Activated CD4-positive, alpha-beta T cell treated with anti-CD3 and anti-CD28 coated beads, Interleukin-2, amount 10 ng/mL, durations not matched to agents 7 days and 5 days (primary cell): ENCODE measurements at regions not wholly inside any gene's neighbourhood (a gene's known extent, or its start where the extent isn't known, plus 50 kb on each side); places are given as distances from the start of the nearest gene placed in this dataset.
"Not testable (repeated sequence)": the region's sequence is repeated elsewhere in the genome, so short reads cannot be mapped to it uniquely, and the experiment has no call there.

ENCODE experiments used
- CTCF ChIA-PET: fragments of 350-600 bp; sonication (Branson Sonifier 250); formaldehyde crosslinking; loops from one replicate; lab custom pipeline; 2021; ENCODE audit warnings: antibody characterized with exemption; lab: Charles Lee
- POLR2A ChIA-PET: fragments of 350-600 bp; sonication (Branson Sonifier 250); formaldehyde crosslinking; loops from one replicate; lab custom pipeline; 2021; ENCODE audit warnings: antibody characterized with exemption; lab: Charles Lee
- DNase-seq: peaks from one replicate; pipeline ENCODE4 v3.0.0-alpha.2; 2020
- H3K27ac Mint-ChIP-seq: one replicate; pipeline ENCODE4 v1.8.0; 2021; ENCODE audit warnings: mild to moderate bottlenecking, moderate library complexity, mixed read lengths
- H3K27me3 Mint-ChIP-seq: one replicate; pipeline ENCODE4 v1.8.0; 2021; ENCODE audit warnings: mixed read lengths
- H3K36me3 Mint-ChIP-seq: one replicate; pipeline ENCODE4 v1.8.0; 2021; ENCODE audit warnings: low read depth, mixed read lengths
- H3K4me1 Mint-ChIP-seq: one replicate; pipeline ENCODE4 v1.8.0; 2021; ENCODE audit warnings: mixed read lengths
- H3K4me3 Mint-ChIP-seq: one replicate; pipeline ENCODE4 v1.8.0; 2021; ENCODE audit warnings: mild to moderate bottlenecking, moderate library complexity, mixed read lengths
- H3K9me3 Mint-ChIP-seq: one replicate; pipeline ENCODE4 v1.8.0; 2021; ENCODE audit warnings: mixed read lengths

GRCh38 chr10:129056734-129057689 lies 410.0 kb upstream of the MGMT start:
- peaks cover 35% of the 10 kb centered on the region for H3K4me1 Mint-ChIP-seq
- peak overlapping the region; percentile 80 for H3K27ac Mint-ChIP-seq
- ChIA-PET CTCF (no interaction called here), POLR2A (no interaction called here)
- H3K4me3 Mint-ChIP-seq = peak overlapping the region; percentile 45
- no peaks in the 10 kb centered on the region for H3K36me3 Mint-ChIP-seq
- DNase-seq = no peak
- peaks cover 20% of the 10 kb centered on the region for H3K27me3 Mint-ChIP-seq
- H3K9me3 Mint-ChIP-seq = no peaks in the 10 kb centered on the region

DNA sequence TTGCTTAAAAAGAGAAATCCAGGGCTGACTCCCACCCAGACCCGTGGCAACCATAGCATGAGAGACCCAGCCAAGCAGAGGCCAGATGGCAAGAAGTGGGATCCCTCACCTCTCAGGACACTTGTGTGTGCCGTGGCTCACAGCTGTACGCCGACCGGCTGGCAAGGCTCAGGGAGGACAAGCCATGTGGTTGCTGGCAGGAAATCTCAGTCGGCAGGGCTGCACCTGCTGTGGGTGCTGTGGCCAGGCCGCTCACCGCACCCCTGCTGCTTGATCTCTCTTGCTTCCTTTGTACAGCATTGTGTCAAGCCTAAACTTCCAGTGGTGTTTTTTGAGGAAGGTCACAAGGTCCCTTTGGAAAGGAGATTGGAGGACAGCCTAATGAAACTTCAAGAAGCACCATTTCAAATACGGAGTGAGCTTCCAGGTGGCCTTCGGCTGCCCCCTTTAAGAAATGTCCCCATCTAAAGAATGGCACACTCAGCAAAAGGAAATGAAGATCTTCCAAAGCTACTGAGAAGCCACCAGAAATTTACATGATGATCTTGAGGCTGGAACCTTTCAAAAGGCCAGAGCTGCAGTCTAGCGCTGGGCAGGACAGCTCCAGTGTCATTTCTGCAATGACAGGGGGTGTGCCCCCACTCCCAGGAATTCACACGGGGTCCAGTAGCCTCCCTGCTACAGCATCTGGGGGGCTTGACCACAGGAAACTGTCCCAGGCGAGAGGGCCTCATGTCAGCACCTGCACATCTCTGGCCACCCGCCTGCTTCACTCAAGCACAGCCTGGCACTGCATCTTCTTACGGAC lies 409.0 kb upstream of the MGMT start:
- Mint-ChIP-seq H3K4me3 (peak overlapping the region; percentile 45), H3K36me3 (no peaks in the 10 kb centered on the region), H3K9me3 (no peaks in the 10 kb centered on the region), H3K4me1 (peaks cover 35% of the 10 kb centered on the region), H3K27me3 (peaks cover 16% of the 10 kb centered on the region), H3K27ac (peak overlapping the region; percentile 80)
- CTCF ChIA-PET = no interaction called here
- DNase-seq = peak; percentile 80
- POLR2A ChIA-PET = interaction anchor here (0.6 kb wide), 1 partner anchor 21 kb away, joined by 3 read pairs; no protein-coding TSS in a partner anchor

DNA sequence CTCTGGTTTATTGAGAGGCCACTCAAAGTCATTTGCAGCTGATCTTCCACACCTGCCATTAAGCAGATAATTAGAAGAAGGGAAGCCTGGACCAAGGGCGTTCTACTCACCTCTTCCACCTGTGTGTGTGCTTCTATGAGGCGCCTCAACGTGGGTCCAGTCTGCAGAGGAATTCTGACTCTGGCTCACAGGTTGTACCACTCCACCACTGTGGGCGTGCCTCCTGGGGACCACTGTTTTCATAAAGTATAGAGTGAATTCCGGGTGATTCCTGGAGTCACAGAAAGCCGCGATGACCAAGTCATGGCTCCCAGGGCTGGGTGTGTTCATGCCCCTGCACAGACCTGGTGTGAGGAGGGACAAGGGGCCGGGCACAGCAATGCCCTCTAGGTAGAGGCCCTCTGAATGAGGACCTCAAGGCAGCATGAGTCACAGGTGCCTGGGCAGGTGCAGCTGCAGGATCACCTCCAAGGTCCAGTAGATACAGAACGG lies 408.3 kb upstream of the MGMT start:
- Mint-ChIP-seq H3K4me3 (no peak overlapping the region), H3K4me1 (peaks cover 35% of the 10 kb centered on the region), H3K9me3 (no peaks in the 10 kb centered on the region), H3K36me3 (no peaks in the 10 kb centered on the region), H3K27me3 (peaks cover 21% of the 10 kb centered on the region), H3K27ac (peak overlapping the region; percentile 31)
- ChIA-PET CTCF (no interaction called here), POLR2A (no interaction called here)
- DNase-seq = no peak

DNA sequence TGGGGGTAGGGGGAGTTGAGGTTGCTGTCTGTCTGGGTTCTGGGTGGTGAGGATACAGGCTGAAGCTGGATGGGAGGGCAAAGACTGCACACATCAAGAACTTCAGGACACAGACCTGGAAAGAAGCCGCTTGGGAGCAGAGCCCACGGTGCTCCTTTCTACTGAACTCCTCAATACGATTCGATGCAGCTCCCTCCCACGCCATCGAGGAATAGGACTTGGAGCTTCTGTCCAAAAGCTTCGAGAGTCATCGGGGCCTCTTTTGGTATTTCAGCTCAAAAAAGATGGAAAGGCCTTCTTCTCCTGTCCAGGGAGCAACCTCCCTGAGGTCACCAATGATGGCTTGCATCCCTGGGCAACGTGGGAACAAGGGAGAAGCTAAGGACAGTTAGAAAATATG lies 407.1 kb upstream of the MGMT start:
- no peak overlapping the region for H3K4me3 Mint-ChIP-seq
- peaks cover 30% of the 10 kb centered on the region for H3K27me3 Mint-ChIP-seq
- H3K27ac Mint-ChIP-seq = no peak overlapping the region
- no peak for DNase-seq
- POLR2A ChIA-PET = no interaction called here
- H3K36me3 Mint-ChIP-seq = no peaks in the 10 kb centered on the region
- H3K4me1 Mint-ChIP-seq = peaks cover 35% of the 10 kb centered on the region
- no peaks in the 10 kb centered on the region for H3K9me3 Mint-ChIP-seq
- CTCF ChIA-PET = no interaction called here

- POLR2A ChIA-PET = no interaction called here
- H3K27me3 Mint-ChIP-seq = peaks cover 38% of the 10 kb centered on the region
- no peak overlapping the region for H3K4me3 Mint-ChIP-seq
- no peaks in the 10 kb centered on the region for H3K9me3 Mint-ChIP-seq
- H3K4me1 Mint-ChIP-seq = peaks cover 15% of the 10 kb centered on the region
- no peaks in the 10 kb centered on the region for H3K36me3 Mint-ChIP-seq
- CTCF ChIA-PET = no interaction called here
- DNase-seq = no peak
- no peak overlapping the region for H3K27ac Mint-ChIP-seq
These were observed 403.8 kb upstream of the MGMT start for GRCh38 chr10:129063212-129063611.

- CTCF ChIA-PET = no interaction called here
- Mint-ChIP-seq H3K27ac (no peak overlapping the region), H3K4me3 (no peak overlapping the region), H3K4me1 (peaks cover 8% of the 10 kb centered on the region), H3K27me3 (peaks cover 38% of the 10 kb centered on the region), H3K9me3 (no peaks in the 10 kb centered on the region), H3K36me3 (no peaks in the 10 kb centered on the region)
- DNase-seq = no peak
- POLR2A ChIA-PET = no interaction called here
These were observed 403.2 kb upstream of the MGMT start for GRCh38 chr10:129063877-129064276.

GRCh38 chr10:129066529-129066928 lies 400.5 kb upstream of the MGMT start:
- H3K27ac Mint-ChIP-seq, POLR2A ChIA-PET, H3K36me3 Mint-ChIP-seq, H3K9me3 Mint-ChIP-seq, DNase-seq, H3K4me1 Mint-ChIP-seq, H3K4me3 Mint-ChIP-seq: not testable (repeated sequence)
- peaks cover 27% of the 10 kb centered on the region for H3K27me3 Mint-ChIP-seq
- CTCF ChIA-PET = interaction anchor here (0.7 kb wide), 1 partner anchor 1104 kb away, joined by 3 read pairs; no protein-coding TSS in a partner anchor

DNA sequence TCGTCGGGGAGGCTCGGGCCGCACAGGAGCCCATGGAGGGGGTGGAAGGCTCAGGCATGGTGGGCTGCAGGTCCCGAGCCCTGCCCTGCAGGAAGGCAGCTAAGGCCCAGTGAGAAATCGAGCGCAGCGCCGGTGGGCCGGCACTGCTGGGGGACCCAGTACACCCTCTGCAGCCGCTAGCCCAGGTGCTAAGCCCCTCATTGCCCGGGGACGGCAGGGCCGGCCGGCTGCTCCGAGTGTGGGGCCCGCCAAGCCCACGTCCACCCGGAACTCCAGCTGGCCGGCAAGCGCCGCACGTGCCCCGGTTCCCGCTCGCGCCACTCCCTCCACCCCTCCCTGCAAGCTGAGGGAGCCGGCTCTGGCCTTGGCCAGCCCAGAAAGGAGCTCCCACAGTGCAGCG lies 395.6 kb upstream of the MGMT start:
- CTCF ChIA-PET, DNase-seq, H3K27ac Mint-ChIP-seq, H3K27me3 Mint-ChIP-seq, H3K36me3 Mint-ChIP-seq, H3K9me3 Mint-ChIP-seq, POLR2A ChIA-PET, H3K4me1 Mint-ChIP-seq, H3K4me3 Mint-ChIP-seq: not testable (repeated sequence)

DNA sequence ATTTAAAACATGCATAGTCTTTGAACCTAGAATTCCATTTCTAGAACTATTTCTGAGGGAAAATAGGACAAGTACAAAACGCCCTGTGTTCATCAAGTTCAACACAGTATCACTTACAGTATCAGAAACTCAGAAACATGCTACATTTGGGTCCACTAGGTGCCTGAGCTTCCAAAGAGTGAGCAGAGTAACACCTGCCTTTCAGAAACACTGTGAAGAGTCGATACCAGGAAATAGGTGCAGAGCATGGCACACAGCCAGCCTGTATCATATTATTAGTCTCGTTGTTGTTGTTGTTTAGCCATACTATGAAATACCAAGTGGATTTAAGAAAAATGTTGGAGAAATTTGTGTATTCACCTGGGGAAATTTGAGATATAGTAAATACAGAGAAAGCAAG lies 392.1 kb upstream of the MGMT start:
- POLR2A ChIA-PET = no interaction called here
- no peak for DNase-seq
- Mint-ChIP-seq H3K27me3 (peaks cover under 1% of the 10 kb centered on the region), H3K4me1 (peaks cover 6% of the 10 kb centered on the region), H3K9me3 (no peaks in the 10 kb centered on the region), H3K4me3 (no peak overlapping the region), H3K36me3 (no peaks in the 10 kb centered on the region), H3K27ac (no peak overlapping the region)
- CTCF ChIA-PET = no interaction called here

DNA sequence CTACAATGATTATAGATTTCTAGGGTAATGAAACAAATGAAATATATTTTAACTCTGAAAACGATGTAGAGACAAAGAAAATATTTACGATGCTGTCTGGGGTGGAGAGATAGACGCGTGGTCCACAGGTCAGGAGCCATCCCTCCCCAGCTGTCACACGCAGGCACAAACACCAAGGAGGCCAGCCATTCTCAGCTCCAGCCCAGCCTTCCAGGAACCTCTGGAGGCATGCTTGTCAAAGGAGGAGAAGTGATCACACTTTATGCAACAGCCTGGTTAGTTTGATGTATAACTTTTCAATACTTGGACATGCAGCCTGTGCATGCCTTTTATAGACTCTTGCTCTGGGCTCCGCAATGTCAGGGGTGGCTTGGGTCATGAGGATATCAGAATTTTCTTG lies 391.5 kb upstream of the MGMT start:
- POLR2A ChIA-PET = no interaction called here
- Mint-ChIP-seq H3K27me3 (peaks cover 6% of the 10 kb centered on the region), H3K27ac (no peak overlapping the region), H3K9me3 (peaks cover 5% of the 10 kb centered on the region), H3K36me3 (no peaks in the 10 kb centered on the region), H3K4me3 (no peak overlapping the region), H3K4me1 (peaks cover 6% of the 10 kb centered on the region)
- no peak for DNase-seq
- CTCF ChIA-PET = no interaction called here

- ChIA-PET POLR2A (no interaction called here), CTCF (no interaction called here)
- DNase-seq = no peak
- Mint-ChIP-seq H3K27me3 (peaks cover 9% of the 10 kb centered on the region), H3K9me3 (peaks cover 7% of the 10 kb centered on the region), H3K4me3 (no peak overlapping the region), H3K27ac (no peak overlapping the region), H3K36me3 (no peaks in the 10 kb centered on the region), H3K4me1 (peaks cover 6% of the 10 kb centered on the region)
These were observed 391.1 kb upstream of the MGMT start for GRCh38 chr10:129075927-129076326.

GRCh38 chr10:129078346-129078745 lies 388.7 kb upstream of the MGMT start:
- peaks cover 13% of the 10 kb centered on the region for H3K27me3 Mint-ChIP-seq
- ChIA-PET POLR2A (no interaction called here), CTCF (no interaction called here)
- H3K4me3 Mint-ChIP-seq = no peak overlapping the region
- peaks cover 7% of the 10 kb centered on the region for H3K9me3 Mint-ChIP-seq
- H3K36me3 Mint-ChIP-seq = no peaks in the 10 kb centered on the region
- no peak overlapping the region for H3K27ac Mint-ChIP-seq
- H3K4me1 Mint-ChIP-seq = no peaks in the 10 kb centered on the region
- no peak for DNase-seq

GRCh38 chr10:129078746-129079145 lies 388.3 kb upstream of the MGMT start:
- Mint-ChIP-seq H3K36me3 (no peaks in the 10 kb centered on the region), H3K4me1 (no peaks in the 10 kb centered on the region), H3K9me3 (peaks cover 7% of the 10 kb centered on the region), H3K4me3 (no peak overlapping the region), H3K27ac (no peak overlapping the region), H3K27me3 (peaks cover 13% of the 10 kb centered on the region)
- CTCF ChIA-PET = no interaction called here
- POLR2A ChIA-PET = no interaction called here
- DNase-seq = no peak
